ENCODE measurements at regions not wholly inside any gene's neighbourhood (a gene's known extent, or its start where the extent isn't known, plus 50 kb on each side); places are given as distances from the start of the nearest gene placed in this dataset.

DNA sequence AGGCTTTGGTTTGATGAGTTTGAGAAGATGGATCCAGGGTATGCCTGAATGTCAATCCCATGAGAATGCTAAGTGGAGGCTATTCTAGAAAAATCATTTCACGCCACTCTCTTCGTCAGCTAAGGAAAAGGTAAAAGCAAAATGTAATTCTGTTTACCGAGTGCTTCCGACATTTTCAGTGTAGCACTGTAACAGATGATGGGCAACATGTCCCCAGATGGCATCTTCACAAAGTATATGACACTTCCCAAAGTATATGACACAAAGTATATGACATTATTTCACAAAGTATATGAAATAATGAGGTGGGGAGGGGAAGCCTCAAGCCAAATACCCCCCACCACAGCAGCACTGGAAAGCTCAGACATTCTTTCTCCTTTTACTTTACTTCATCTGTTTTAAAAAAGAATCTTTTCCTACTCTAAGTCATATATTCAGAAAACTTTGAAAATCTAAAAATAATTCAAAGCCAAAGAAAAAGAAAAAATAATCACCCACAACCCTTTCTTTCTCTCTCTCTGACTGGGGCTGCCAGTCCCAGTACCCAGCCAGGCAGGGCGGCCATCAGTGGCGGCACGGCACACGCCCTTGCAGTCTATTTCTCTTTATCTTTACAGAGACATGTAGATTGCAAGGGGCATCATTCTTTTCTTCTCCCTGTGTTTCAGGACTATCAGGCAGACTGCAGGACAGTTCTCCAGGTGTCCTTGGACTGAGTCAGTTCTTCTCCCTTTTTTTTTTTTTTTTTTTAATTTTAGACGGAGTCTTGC, 179.8 kb downstream of the SNX10 start:
- H3K4me1 ChIP-seq (ENCODE audit: control insufficient read depth in 2 of 2, insufficient read depth in 2 of 2, low read length in 2 of 2), result no peaks in the 10 kb centered on the region
- H3K27ac Mint-ChIP-seq, result no peak overlapping the region
- ChIA-PET CTCF (no interaction called here), POLR2A (no interaction called here)
- DNase-seq, result no peak
- no peak for TF ChIP-seq CTCF (IDR thresholded peaks at IDR 0.05)
- no peak for TF ChIP-seq EZH2 (IDR thresholded peaks at IDR 0.05; ENCODE audit: borderline replicate concordance, insufficient read depth, low read depth, low read length, poor library complexity, severe bottlenecking)
- H3K27ac ChIP-seq (ENCODE audit: low read length in 2 of 2), result no peak overlapping the region
- no peak overlapping the region for H3K9ac ChIP-seq (ENCODE audit: low read length)
- intact Hi-C loops (cut with micrococcal nuclease), result no loop called here
- H3K9me3 ChIP-seq (ENCODE audit: control extremely low read depth in 1 of 3, control insufficient read depth in 2 of 3, insufficient read depth in 1 of 3, low read length in 2 of 3), result no peaks in the 10 kb centered on the region
- peaks cover 8% of the 10 kb centered on the region for H3K27me3 Mint-ChIP-seq
- H3K9me3 Mint-ChIP-seq (ENCODE audit: insufficient read depth), result no peaks in the 10 kb centered on the region
- no peaks in the 10 kb centered on the region for H3K4me1 Mint-ChIP-seq
- WGBS (ENCODE audit: insufficient coverage), result 100% methylated on average over 2 of the region's 9 CpGs
- no peaks in the 10 kb centered on the region for H3K79me2 ChIP-seq (ENCODE audit: control insufficient read depth, insufficient read depth, low read length)
- H4K20me1 ChIP-seq (ENCODE audit: control insufficient read depth, insufficient read depth, low read length, poor library complexity, severe bottlenecking), result no peaks in the 10 kb centered on the region
- no peaks in the 10 kb centered on the region for H3K27me3 ChIP-seq (replicated peaks in 1 of 4; ENCODE audit: control extremely low read depth in 1 of 4, control insufficient read depth in 3 of 4, insufficient read depth in 4 of 4, low read length in 3 of 4)
- no peaks in the 10 kb centered on the region for H3K36me3 ChIP-seq (replicated peaks in 1 of 2; ENCODE audit: control extremely low read depth in 1 of 2, control insufficient read depth in 1 of 2, extremely low read depth in 1 of 2, insufficient read depth in 2 of 2, low read length in 1 of 2)
- ATAC-seq (ENCODE audit: low read depth), result no peak
- no peak overlapping the region for H3K4me3 ChIP-seq (ENCODE audit: control extremely low read depth in 1 of 5, extremely low read depth in 1 of 5, insufficient read depth in 1 of 5, low read depth in 2 of 5, low read length in 4 of 5)
- H2AFZ ChIP-seq (ENCODE audit: insufficient read depth, low read depth, low read length, poor library complexity, severe bottlenecking), result no peak overlapping the region
- no peak overlapping the region for H3K4me2 ChIP-seq (replicated peaks; ENCODE audit: low read depth, low read length, poor library complexity, severe bottlenecking)
- no peak overlapping the region for H3K4me3 Mint-ChIP-seq

- CTCF ChIA-PET, result no interaction called here
- Histone ChIP-seq H2AFZ (ENCODE audit: insufficient read depth, low read depth, low read length, poor library complexity, severe bottlenecking) (no peak overlapping the region), H3K4me3 (ENCODE audit: control extremely low read depth in 1 of 5, extremely low read depth in 1 of 5, insufficient read depth in 1 of 5, low read depth in 2 of 5, low read length in 4 of 5) (no peak overlapping the region), H3K27me3 (replicated peaks in 1 of 4; ENCODE audit: control extremely low read depth in 1 of 4, control insufficient read depth in 3 of 4, insufficient read depth in 4 of 4, low read length in 3 of 4) (no peaks in the 10 kb centered on the region), H3K9ac (ENCODE audit: low read length) (no peak overlapping the region), H3K4me2 (replicated peaks; ENCODE audit: low read depth, low read length, poor library complexity, severe bottlenecking) (no peak overlapping the region), H3K36me3 (replicated peaks in 1 of 2; ENCODE audit: control extremely low read depth in 1 of 2, control insufficient read depth in 1 of 2, extremely low read depth in 1 of 2, insufficient read depth in 2 of 2, low read length in 1 of 2) (no peaks in the 10 kb centered on the region), H3K4me1 (ENCODE audit: control insufficient read depth in 2 of 2, insufficient read depth in 2 of 2, low read length in 2 of 2) (no peaks in the 10 kb centered on the region), H3K79me2 (ENCODE audit: control insufficient read depth, insufficient read depth, low read length) (no peaks in the 10 kb centered on the region), H3K27ac (ENCODE audit: low read length in 2 of 2) (no peak overlapping the region), H4K20me1 (ENCODE audit: control insufficient read depth, insufficient read depth, low read length, poor library complexity, severe bottlenecking) (no peaks in the 10 kb centered on the region), H3K9me3 (ENCODE audit: control extremely low read depth in 1 of 3, control insufficient read depth in 2 of 3, insufficient read depth in 1 of 3, low read length in 2 of 3) (no peaks in the 10 kb centered on the region)
- no CpG with 5 or more reads among the region's 2 CpGs for WGBS (ENCODE audit: insufficient coverage)
- ATAC-seq (ENCODE audit: low read depth) (no peak), DNase-seq (no peak)
- POLR2A ChIA-PET, result no interaction called here
- Mint-ChIP-seq H3K27me3 (peaks cover 8% of the 10 kb centered on the region), H3K4me3 (no peak overlapping the region), H3K27ac (no peak overlapping the region), H3K9me3 (ENCODE audit: insufficient read depth) (no peaks in the 10 kb centered on the region), H3K4me1 (no peaks in the 10 kb centered on the region)
- TF ChIP-seq CTCF (IDR thresholded peaks at IDR 0.05) (no peak), EZH2 (IDR thresholded peaks at IDR 0.05; ENCODE audit: borderline replicate concordance, insufficient read depth, low read depth, low read length, poor library complexity, severe bottlenecking) (no peak)
- intact Hi-C loops (cut with micrococcal nuclease), result no loop called here
Measured at GRCh38 chr7:26472971-26473370, 181.3 kb downstream of the SNX10 start.

Measured in B cell (primary cell).